ENCODE measurements at regions not wholly inside any gene's neighbourhood (a gene's known extent, or its start where the extent isn't known, plus 50 kb on each side); places are given as distances from the start of the nearest gene placed in this dataset.

DNA sequence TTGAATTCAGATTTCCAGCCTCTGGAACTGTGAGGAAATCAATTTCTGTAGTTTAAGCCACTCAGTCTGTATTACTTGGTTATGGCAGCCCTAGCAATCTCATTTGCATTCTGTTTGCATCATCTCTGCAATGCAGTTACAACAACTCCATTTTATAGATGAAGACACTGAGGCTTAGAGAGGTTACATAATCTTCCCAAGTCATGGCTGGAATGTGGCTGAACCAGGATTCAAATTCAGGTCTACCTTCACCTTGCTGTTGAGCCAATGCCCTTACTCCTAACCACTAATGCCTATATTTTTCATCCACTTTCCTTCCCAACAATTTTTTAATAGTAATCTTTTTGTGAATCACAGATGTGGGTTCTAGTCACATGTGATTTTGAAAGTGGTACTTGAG lies 469.8 kb upstream of the CCL2 start:
- TF ChIP-seq CHD1 (IDR thresholded peaks at IDR 0.05; ENCODE audit: low read depth, low read length) (no peak), POLR2A (IDR thresholded peaks at IDR 0.05; ENCODE audit: low read depth, low read length) (no peak), RAD21 (IDR thresholded peaks at IDR 0.05; ENCODE audit: low read length) (no peak), MAFK (IDR thresholded peaks at IDR 0.05; ENCODE audit: low read depth, low read length) (no peak), CEBPB (IDR thresholded peaks at IDR 0.05; ENCODE audit: low read depth, low read length) (no peak), BHLHE40 (IDR thresholded peaks at IDR 0.05; ENCODE audit: low read depth, low read length) (no peak), RFX5 (IDR thresholded peaks at IDR 0.05; ENCODE audit: low read depth, low read length) (no peak), SMC3 (IDR thresholded peaks at IDR 0.05; ENCODE audit: low read depth, low read length) (no peak)
- TF ChIP-seq, protein P1, sequence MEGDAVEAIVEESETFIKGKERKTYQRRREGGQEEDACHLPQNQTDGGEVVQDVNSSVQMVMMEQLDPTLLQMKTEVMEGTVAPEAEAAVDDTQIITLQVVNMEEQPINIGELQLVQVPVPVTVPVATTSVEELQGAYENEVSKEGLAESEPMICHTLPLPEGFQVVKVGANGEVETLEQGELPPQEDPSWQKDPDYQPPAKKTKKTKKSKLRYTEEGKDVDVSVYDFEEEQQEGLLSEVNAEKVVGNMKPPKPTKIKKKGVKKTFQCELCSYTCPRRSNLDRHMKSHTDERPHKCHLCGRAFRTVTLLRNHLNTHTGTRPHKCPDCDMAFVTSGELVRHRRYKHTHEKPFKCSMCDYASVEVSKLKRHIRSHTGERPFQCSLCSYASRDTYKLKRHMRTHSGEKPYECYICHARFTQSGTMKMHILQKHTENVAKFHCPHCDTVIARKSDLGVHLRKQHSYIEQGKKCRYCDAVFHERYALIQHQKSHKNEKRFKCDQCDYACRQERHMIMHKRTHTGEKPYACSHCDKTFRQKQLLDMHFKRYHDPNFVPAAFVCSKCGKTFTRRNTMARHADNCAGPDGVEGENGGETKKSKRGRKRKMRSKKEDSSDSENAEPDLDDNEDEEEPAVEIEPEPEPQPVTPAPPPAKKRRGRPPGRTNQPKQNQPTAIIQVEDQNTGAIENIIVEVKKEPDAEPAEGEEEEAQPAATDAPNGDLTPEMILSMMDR (conservative IDR thresholded peaks at IDR 0.05; ENCODE audit: low read depth, low read length), result no peak
- TF ChIP-seq, protein P2, sequence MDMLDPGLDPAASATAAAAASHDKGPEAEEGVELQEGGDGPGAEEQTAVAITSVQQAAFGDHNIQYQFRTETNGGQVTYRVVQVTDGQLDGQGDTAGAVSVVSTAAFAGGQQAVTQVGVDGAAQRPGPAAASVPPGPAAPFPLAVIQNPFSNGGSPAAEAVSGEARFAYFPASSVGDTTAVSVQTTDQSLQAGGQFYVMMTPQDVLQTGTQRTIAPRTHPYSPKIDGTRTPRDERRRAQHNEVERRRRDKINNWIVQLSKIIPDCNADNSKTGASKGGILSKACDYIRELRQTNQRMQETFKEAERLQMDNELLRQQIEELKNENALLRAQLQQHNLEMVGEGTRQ (IDR thresholded peaks at IDR 0.05; ENCODE audit: low read depth, low read length), result no peak
- TF ChIP-seq, protein P3, sequence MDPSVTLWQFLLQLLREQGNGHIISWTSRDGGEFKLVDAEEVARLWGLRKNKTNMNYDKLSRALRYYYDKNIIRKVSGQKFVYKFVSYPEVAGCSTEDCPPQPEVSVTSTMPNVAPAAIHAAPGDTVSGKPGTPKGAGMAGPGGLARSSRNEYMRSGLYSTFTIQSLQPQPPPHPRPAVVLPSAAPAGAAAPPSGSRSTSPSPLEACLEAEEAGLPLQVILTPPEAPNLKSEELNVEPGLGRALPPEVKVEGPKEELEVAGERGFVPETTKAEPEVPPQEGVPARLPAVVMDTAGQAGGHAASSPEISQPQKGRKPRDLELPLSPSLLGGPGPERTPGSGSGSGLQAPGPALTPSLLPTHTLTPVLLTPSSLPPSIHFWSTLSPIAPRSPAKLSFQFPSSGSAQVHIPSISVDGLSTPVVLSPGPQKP (IDR thresholded peaks at IDR 0.05; ENCODE audit: borderline replicate concordance, low read depth, low read length), result no peak

All from IMR-90 (cell line).